Right cardiac atrium (tissue), 5 donors: ENCODE measurements at regions not wholly inside any gene's neighbourhood (a gene's known extent, or its start where the extent isn't known, plus 50 kb on each side); places are given as distances from the start of the nearest gene placed in this dataset.
A peak's percentile ranks its signal among the peaks of the same experiment; 100 is the strongest.
"Not testable (repeated sequence)": the region's sequence is repeated elsewhere in the genome, so short reads cannot be mapped to it uniquely, and the experiment has no call there.

Experiments used
- ATAC-seq, 2 donors: fragments of 200-7000 bp; cut with Tn5 transposase; one replicate each; pipeline versions ENCODE4 v1.8.0 to v1.9.1; 2020; ENCODE audit warnings: moderate library complexity in 2 of 2, mild to moderate bottlenecking in 1 of 2
- DNase-seq, 3 donors: peaks; one replicate each; pipeline ENCODE4 v3.0.0-alpha.2; 2020
- H3K27ac ChIP-seq: one replicate; pipeline ENCODE4 v1.5.1; 2013; ENCODE audit warnings: mild to moderate bottlenecking, low read length, control low read depth, moderate library complexity
- H3K27me3 ChIP-seq: one replicate; pipeline ENCODE4 v1.6.1; 2013; ENCODE audit not compliant: control insufficient read depth, insufficient read depth
- H3K4me1 ChIP-seq: one replicate; pipeline ENCODE4 v1.6.1; 2013; ENCODE audit warnings: low read length; ENCODE audit not compliant: control insufficient read depth, insufficient read depth
- H3K4me3 ChIP-seq: one replicate; pipeline ENCODE4 v1.5.1; 2013; ENCODE audit warnings: low read length, control low read depth
- H3K9me3 ChIP-seq: one replicate; pipeline ENCODE4 v1.6.1; 2013; ENCODE audit warnings: low read length; ENCODE audit not compliant: control insufficient read depth
- WGBS: extraction: QIAGEN DNeasy Blood & Tissue Kit; methylation state at CpG from one replicate; pipeline ENCODE4 v1.1.7; 2013; 5-methylcytosine and 5-hydroxymethylcytosine counted together
- intact Hi-C, 4 donors: fragments of 100-400 bp; cut with DNase I; formaldehyde crosslinking; loops; one replicate each; pipeline versions ENCODE4 v1.11.0 to v1.14.0; 2022 to 2023
- donor health status: healthy with polysubstance abuse.
- donor health status: DM: no; HTN: yes; CAD: no.
- donor health status: DM: no; HTN: no; CAD: no.
- donor health status: DM: no; HTN: yes; CAD: no; lungs with severe emphysema.
- donor health status: DM: yes; HTN: yes; CAD: no.

DNA sequence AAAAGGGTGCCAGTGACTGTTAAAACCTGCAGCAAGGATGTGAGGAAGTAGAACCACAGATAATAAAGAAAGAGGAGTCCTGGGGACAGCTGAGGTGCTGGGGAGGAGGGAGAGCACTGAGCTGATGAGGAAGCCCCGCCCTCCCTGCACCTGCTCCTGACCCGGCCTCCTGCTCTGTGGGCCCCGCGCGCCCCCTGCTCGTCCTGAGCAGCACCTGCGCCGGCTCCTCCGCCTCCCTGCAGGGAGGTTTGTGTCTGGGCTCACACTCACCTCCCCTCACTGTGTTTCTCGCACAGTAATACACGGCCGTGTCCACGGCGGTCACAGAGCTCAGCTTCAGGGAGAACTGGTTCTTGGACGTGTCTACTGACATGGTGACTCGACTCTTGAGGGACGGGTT is 797.6 kb downstream of the TMEM121 start:
- ATAC-seq, H3K9me3 ChIP-seq, intact Hi-C loops, H3K27ac ChIP-seq, H3K4me1 ChIP-seq, DNase-seq, H3K27me3 ChIP-seq, H3K4me3 ChIP-seq: not testable (repeated sequence)
- WGBS, result 70% methylated on average over 17 of the region's 17 CpGs

DNA sequence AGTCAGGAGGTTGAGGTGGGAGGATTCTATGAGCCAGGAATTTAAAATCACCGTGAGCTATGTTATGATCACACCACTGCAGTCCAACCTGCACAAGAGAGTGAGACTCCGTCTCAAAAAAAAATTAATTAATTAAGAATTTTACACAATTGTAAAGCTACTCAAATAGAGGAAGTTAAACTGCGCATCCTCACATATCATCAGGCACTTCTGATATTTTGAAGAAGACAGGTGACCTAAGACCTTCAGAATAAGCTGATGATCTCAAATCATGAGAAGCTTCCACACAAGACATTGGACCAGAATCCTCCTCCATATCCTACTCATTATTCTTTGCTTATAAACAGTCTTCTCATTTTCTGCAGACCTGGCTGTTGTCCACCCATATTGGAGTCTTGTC is 800.9 kb downstream of the TMEM121 start:
- H3K9me3 ChIP-seq, result no peaks in the 10 kb centered on the region
- ATAC-seq, result no peak
- WGBS, result 62% methylated on average over 3 of the region's 3 CpGs
- no peaks in the 10 kb centered on the region for H3K4me1 ChIP-seq
- H3K27me3 ChIP-seq, result no peaks in the 10 kb centered on the region
- DNase-seq, result no peak
- intact Hi-C loops, result no loop called here
- no peak overlapping the region for H3K27ac ChIP-seq
- H3K4me3 ChIP-seq, result no peak overlapping the region

DNA sequence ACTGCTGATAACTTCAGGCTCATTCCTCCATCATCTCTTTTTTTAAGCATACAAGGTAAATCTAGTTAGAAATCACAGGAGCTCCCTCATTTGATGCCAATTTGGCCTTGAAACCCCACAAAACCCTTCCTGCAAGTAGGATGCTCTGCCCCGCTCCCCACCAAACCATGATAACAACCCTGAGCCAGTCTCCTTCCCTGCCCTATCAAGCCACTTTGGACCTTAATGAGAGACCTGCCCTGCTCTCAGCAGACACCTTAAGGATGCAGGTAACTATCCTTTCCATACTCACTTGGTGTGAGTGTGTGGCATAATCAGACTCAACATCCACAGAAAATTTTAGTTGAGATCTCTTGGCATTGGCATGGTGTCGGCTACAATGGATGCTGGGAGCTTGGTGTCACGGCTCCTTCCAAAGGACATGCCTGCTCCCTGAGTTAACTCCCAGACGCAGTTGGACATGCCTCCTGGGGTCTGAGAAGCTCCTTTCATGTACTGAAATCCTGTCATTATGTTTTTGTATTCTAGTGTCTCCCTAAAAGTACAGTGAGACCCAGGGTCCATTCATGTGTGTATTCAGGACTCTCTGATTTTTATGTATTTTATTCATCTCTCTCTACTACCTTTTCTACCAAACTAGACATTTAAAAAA is 801.4 kb downstream of the TMEM121 start:
- H3K4me3 ChIP-seq, intact Hi-C loops, ATAC-seq, H3K27me3 ChIP-seq, DNase-seq, H3K27ac ChIP-seq, H3K4me1 ChIP-seq, H3K9me3 ChIP-seq: not testable (repeated sequence)
- 67% methylated on average over 4 of the region's 4 CpGs for WGBS

- not testable (repeated sequence) for DNase-seq
Measured at GRCh38 chr14:106329243-106329642, 802.9 kb downstream of the TMEM121 start.

DNA sequence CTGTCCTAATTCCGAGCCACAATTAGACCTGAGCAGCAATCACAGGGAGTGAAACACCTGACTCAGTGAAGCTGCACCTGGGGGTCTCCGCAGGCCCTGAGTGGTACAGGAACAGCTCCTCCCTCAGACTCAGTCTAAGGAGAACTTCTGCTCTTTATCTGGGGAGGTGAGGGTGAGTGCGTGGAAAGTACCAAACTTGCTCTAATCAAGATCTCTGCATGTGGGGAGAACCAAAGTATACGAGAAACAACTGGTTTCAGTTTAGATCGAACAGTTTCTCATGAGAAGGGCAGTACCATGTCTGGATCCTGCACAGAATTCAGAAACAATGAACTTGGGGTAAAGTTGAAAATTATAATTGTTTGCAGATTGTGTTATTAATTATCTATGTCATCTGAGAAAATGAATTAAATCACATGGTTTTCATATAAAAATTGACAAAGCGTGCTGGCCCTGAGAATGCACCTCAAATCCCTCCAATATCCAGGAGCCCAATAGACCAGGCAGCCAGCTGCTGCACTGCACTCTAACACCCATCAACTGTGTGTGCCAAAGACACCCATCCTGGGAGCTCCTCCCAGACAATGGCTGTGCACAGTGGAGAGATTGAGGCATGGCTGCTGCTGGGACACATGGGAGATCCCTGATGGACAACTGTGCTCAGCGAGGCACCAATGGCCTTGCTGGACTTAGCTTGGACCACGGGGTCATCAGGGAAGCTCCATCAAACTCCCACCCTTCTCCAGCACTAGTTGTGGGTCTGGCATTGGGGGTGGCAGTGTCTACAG is 803.8 kb downstream of the TMEM121 start:
- H3K27me3 ChIP-seq, H3K4me1 ChIP-seq, DNase-seq, H3K9me3 ChIP-seq, intact Hi-C loops, H3K27ac ChIP-seq, ATAC-seq, H3K4me3 ChIP-seq: not testable (repeated sequence)
- 54% methylated on average over 5 of the region's 8 CpGs for WGBS

More at GRCh38 chr14:106329243-106329642, 802.9 kb downstream of the TMEM121 start:
- H3K9me3 ChIP-seq, intact Hi-C loops, H3K27ac ChIP-seq, H3K4me1 ChIP-seq, H3K4me3 ChIP-seq, ATAC-seq, H3K27me3 ChIP-seq: not testable (repeated sequence)
- 44% methylated on average over 4 of the region's 4 CpGs for WGBS

- DNase-seq, result peak in 2 of 3 donors; percentile 50 to 77
- 45% methylated on average over 16 of the region's 16 CpGs for WGBS
Measured at GRCh38 chr14:106334428-106335109, 808.2 kb downstream of the TMEM121 start.

DNA sequence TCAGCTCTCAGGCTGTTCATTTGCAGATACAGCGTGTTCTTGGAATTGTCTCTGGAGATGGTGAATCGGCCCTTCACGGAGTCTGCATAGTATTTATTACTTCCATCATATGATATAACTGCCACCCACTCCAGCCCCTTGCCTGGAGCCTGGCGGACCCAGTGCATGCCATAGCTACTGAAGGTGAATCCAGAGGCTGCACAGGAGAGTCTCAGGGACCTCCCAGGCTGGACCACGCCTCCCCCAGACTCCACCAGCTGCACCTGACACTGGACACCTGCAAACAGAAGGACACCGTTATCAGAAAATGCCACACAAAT is 808.7 kb downstream of the TMEM121 start:
- H3K4me3 ChIP-seq, DNase-seq, intact Hi-C loops, ATAC-seq, H3K27ac ChIP-seq, H3K9me3 ChIP-seq, H3K4me1 ChIP-seq, H3K27me3 ChIP-seq: not testable (repeated sequence)
- WGBS, result 47% methylated on average over 5 of the region's 6 CpGs

More at GRCh38 chr14:106334428-106335109, 808.2 kb downstream of the TMEM121 start:
- H3K27ac ChIP-seq, intact Hi-C loops, H3K4me3 ChIP-seq, ATAC-seq, H3K27me3 ChIP-seq, H3K4me1 ChIP-seq, H3K9me3 ChIP-seq: not testable (repeated sequence)

- ATAC-seq, H3K4me3 ChIP-seq, intact Hi-C loops, H3K27ac ChIP-seq, H3K4me1 ChIP-seq, DNase-seq, H3K27me3 ChIP-seq, H3K9me3 ChIP-seq: not testable (repeated sequence)
- 59% methylated on average over 15 of the region's 15 CpGs for whole genome bisulfite sequencing
Measured at GRCh38 chr14:106338775-106339174, 812.4 kb downstream of the TMEM121 start.

DNA sequence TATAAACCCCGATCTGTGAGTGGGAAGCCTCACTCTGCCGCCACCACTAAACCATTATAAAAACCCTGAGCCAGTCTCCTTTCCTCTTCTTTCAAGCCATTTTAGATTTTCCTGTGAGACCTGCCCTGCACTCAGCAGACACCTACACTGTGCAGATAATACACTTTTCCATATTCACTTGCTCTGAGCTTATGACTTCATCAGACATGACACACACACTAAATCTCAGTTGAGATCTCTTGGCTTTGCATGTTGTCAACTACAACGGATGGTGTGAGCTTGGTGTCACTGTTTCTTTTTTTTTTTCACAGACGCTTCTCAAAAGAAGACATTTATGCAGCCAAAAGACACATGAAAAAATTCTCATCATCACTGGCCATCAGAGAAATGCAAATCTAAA is 814.3 kb downstream of the TMEM121 start:
- H3K27ac ChIP-seq, H3K9me3 ChIP-seq, DNase-seq, intact Hi-C loops, ATAC-seq, H3K4me3 ChIP-seq, H3K4me1 ChIP-seq, H3K27me3 ChIP-seq: not testable (repeated sequence)
- 70% methylated on average over 2 of the region's 4 CpGs for WGBS

DNA sequence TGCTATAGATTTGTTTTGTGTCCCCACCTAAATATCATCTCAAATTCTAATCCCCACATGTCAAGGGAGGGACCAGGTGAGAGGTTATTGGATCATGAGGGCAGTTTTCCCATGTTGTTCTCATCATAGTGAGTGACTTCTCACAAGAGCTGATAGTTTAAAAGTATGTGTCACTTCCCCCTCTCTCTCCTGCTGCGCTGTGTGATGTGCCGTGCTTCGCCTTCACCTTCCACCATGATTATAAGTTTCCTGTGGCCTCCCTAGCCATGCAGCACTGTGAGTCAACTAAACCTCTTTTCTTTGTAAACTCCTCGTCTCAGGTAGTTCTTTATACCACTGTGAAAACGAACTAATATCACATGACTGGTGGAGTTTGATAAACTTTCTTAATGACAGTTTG is 814.8 kb downstream of the TMEM121 start:
- H3K4me3 ChIP-seq, H3K27ac ChIP-seq, H3K27me3 ChIP-seq, H3K4me1 ChIP-seq, DNase-seq, ATAC-seq, intact Hi-C loops, H3K9me3 ChIP-seq: not testable (repeated sequence)
- WGBS, result 61% methylated on average over 5 of the region's 5 CpGs

DNA sequence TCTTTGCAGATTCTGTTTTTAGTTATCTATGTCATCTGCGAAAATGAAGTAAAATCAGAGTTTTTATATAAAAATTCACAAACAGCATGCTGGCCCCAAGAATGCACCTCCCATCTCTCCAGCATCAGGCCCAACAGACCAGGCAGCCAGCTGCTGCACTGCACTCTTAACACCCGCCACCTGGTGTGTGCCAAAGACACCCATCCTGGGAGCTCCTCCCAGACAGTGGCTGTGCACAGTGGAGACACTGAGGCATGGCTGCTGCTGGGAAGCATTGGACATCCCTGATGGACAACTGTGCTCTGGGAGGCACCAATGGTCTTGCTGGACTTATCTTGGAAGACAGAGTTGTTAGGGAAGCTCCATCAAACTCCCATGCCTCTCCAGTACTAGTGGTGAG is 817.2 kb downstream of the TMEM121 start:
- no peaks in the 10 kb centered on the region for H3K9me3 ChIP-seq
- no peaks in the 10 kb centered on the region for H3K4me1 ChIP-seq
- no peak overlapping the region for H3K4me3 ChIP-seq
- DNase-seq, result no peak
- intact Hi-C loops, result no loop called here
- ATAC-seq, result no peak
- no peaks in the 10 kb centered on the region for H3K27me3 ChIP-seq
- 50% methylated on average over 2 of the region's 2 CpGs for WGBS
- H3K27ac ChIP-seq, result no peak overlapping the region
